Activated CD4-positive, alpha-beta T cell treated with anti-CD3 and anti-CD28 coated beads, Interleukin-2, amount 50 U/mL, for 48 hours (primary cell): ENCODE measurements at regions not wholly inside any gene's neighbourhood (a gene's known extent, or its start where the extent isn't known, plus 50 kb on each side); places are given as distances from the start of the nearest gene placed in this dataset.

Experiments
- DNase-seq, 2 experiments: peaks; one replicate each; pipeline ENCODE4 v3.0.0-alpha.2; 2020

- no peak for DNase-seq
Measured at GRCh38 chr9:119050281-119050680, 319.0 kb downstream of the BRINP1 start.

GRCh38 chr9:119052339-119053030 is 316.8 kb downstream of the BRINP1 start:
- DNase-seq = no peak

- no peak for DNase-seq
Measured at GRCh38 chr9:119053070-119053469, 316.2 kb downstream of the BRINP1 start.

- no peak for DNase-seq
Measured at GRCh38 chr9:119060629-119061385, 308.4 kb downstream of the BRINP1 start.

DNA sequence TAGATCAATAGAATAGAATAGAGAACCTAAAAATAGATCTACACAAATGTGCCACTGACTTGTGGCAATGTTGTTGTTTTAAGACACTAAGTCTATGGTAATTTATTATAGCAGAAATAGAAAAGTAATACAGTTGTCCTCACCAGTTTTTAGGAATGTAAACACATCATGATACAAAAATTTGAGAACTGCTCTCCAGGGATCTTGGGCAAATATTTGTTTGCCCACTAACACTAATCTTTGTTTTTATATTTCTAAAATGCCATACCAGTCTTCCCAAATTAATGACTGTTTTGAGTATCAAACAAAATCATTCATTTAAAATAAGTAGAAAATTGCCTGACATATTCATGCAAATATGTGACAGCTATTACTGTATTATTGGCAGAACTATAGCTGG is 297.6 kb downstream of the BRINP1 start:
- no peak for DNase-seq

- DNase-seq = no peak
Measured at GRCh38 chr9:119074017-119074416, 295.2 kb downstream of the BRINP1 start.

DNA sequence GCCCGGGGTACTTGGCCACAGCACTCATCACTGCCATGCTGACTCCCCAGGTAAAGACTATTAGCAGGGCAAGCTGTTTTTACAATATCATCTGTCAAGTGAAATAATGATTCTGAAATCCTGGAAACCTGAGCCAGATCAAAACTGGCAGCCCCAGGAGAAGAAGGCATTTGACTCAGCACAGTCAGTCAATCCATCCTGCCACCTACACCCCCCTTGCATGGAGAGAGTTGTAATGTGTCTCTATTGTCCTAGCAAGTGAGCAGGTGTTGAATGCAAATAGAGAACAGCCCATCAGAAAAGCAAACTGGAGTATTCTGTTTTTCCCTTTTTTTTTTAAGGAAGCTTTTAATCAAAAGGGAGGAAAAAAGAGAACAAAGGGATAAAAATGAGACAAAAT is 291.2 kb downstream of the BRINP1 start:
- DNase-seq = no peak

- DNase-seq = no peak
Measured at GRCh38 chr9:119083673-119084072, 285.6 kb downstream of the BRINP1 start.

DNA sequence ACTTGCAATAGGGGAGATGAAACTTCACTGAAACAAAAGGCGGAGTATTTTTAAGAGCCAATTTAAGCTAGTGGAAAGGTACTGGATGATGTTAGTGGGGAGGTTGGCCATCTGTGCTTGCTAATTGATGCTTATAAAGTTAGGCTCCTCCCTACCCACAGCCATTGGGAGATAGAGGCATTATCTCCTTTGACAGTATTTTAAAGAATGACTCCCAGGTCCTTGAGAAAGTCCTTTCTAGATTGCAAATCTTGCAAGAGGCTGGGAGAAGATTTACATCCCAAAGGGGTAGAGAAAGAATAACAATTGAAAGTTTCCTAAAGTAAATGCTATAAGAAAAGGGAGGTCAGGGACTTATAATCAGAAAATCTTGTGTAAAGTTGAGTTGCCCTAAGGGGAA is 282.6 kb downstream of the BRINP1 start:
- no peak for DNase-seq

DNA sequence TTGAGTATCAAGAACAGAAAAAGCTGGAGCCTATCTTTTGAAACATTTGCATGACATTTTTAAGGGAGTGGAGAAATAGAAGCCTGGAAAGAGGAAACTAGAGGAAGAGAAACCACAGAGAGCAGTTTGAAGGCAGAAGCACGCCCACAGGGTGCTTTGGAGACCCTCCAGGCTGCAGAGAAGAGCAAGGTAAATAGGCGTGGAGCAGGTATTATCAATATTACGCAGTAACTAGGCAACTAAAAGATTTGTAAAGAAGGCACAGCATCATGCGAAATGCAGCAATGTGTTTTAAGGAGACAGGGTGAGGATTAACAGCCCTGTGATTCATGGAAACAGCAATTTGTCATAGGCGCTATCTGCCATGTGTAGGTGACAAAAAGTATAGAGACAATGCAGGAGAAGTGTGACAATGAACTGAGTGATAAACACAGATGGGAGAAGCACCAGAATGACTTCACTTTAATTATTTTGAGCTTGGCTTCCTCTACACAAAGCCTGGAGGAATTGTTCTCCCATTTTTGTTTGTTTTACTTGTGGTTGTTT is 281.2 kb downstream of the BRINP1 start:
- no peak for DNase-seq

DNA sequence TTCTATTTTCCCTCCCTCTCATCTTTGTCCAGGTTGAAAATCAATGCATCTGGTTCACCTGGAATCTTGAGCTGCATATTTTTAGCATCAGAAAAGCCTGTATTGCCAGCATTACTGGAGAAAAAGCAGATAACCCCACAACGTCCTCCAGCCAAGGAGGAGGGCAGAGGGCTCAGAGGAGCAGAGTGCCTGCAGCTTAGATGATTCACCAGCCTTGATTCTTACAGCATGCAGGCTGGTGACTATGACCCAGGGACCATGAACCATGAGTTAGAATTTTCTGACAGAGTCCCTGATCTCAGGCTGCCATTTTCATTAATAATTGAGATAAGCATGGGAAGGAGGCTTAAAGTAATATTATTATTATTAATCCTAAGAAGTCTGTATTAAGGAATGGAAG is 278.2 kb downstream of the BRINP1 start:
- no peak for DNase-seq

GRCh38 chr9:119092125-119092524 is 277.1 kb downstream of the BRINP1 start:
- DNase-seq = no peak

- DNase-seq = no peak
Measured at GRCh38 chr9:119094086-119094485, 275.1 kb downstream of the BRINP1 start.

GRCh38 chr9:119095072-119095471 is 274.2 kb downstream of the BRINP1 start:
- no peak for DNase-seq

GRCh38 chr9:119101048-119101447 is 268.2 kb downstream of the BRINP1 start:
- no peak for DNase-seq

DNA sequence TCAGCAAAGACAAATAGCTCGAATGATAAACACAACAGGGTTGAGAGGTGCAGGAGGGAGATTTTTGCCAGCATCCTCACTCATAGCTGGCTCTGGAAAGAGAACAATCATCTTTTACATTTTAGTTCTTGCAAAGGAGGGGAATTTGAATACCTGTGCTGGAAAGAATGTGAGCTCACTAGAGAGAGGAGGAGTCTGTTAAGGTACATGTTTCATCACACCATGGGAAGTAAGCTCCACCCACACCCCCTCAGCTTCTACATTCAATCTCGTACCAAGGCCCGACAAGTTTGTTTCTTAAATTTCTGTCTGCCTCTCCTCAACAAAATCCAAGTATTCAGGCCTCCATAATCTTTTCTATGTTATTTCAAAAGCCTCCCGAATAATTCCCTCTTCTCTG is 254.6 kb downstream of the BRINP1 start:
- no peak for DNase-seq
